DND-41 (cell line): ENCODE measurements at regions not wholly inside any gene's neighbourhood (a gene's known extent, or its start where the extent isn't known, plus 50 kb on each side); places are given as distances from the start of the nearest gene placed in this dataset.

ENCODE experiments used
- EZH2 ChIP-seq: IDR thresholded peaks from 3 replicates; pipeline ENCODE4 v1.6.1; 2012; ENCODE audit warnings: borderline replicate concordance, low read depth, mild to moderate bottlenecking, moderate library complexity, low read length, inconsistent platforms; ENCODE audit not compliant: severe bottlenecking
- TF ChIP-seq, protein P1 (sequence below): IDR thresholded peaks from 2 replicates; pipeline ENCODE4 v1.5.1; 2012; ENCODE audit warnings: borderline replicate concordance, low read length, moderate library complexity, mild to moderate bottlenecking; ENCODE audit not compliant: poor library complexity, severe bottlenecking; ENCODE audit errors: extremely low read depth

DNA sequence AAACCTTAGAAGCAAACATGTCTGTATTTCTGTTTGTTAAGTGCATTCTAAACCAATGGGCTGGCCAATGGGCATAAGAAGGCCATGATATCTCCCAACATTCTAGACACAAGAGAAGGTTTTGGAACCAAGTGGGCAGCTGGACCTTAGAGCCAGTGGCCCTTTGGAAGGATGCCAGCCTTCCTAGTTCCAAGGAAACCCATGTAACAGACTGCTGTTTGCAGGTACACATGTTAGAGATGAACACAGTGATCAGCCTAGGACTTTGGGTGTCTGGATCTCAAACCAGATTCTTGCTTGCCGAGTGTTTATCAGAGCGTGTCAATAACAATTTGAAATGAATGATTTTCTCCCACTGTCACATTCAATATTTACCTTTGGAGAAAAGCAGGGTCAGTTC is 97.5 kb upstream of the COPS8 start:
- TF ChIP-seq, protein P1, sequence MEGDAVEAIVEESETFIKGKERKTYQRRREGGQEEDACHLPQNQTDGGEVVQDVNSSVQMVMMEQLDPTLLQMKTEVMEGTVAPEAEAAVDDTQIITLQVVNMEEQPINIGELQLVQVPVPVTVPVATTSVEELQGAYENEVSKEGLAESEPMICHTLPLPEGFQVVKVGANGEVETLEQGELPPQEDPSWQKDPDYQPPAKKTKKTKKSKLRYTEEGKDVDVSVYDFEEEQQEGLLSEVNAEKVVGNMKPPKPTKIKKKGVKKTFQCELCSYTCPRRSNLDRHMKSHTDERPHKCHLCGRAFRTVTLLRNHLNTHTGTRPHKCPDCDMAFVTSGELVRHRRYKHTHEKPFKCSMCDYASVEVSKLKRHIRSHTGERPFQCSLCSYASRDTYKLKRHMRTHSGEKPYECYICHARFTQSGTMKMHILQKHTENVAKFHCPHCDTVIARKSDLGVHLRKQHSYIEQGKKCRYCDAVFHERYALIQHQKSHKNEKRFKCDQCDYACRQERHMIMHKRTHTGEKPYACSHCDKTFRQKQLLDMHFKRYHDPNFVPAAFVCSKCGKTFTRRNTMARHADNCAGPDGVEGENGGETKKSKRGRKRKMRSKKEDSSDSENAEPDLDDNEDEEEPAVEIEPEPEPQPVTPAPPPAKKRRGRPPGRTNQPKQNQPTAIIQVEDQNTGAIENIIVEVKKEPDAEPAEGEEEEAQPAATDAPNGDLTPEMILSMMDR, result no peak
- no peak for TF ChIP-seq EZH2
